GM10266 (cell line): ENCODE measurements at regions not wholly inside any gene's neighbourhood (a gene's known extent, or its start where the extent isn't known, plus 50 kb on each side); places are given as distances from the start of the nearest gene placed in this dataset.

Source experiments
- DNase-seq: peaks from one replicate; pipeline ENCODE4 v3.0.0; 2012; ENCODE audit errors: extremely low spot score
- TF ChIP-seq, protein P1 (sequence below): IDR thresholded peaks from 2 replicates; pipeline ENCODE4 v1.5.1; 2012; ENCODE audit warnings: mild to moderate bottlenecking, low read depth; ENCODE audit not compliant: control insufficient read depth, insufficient read depth; ENCODE audit errors: missing control alignments

DNA sequence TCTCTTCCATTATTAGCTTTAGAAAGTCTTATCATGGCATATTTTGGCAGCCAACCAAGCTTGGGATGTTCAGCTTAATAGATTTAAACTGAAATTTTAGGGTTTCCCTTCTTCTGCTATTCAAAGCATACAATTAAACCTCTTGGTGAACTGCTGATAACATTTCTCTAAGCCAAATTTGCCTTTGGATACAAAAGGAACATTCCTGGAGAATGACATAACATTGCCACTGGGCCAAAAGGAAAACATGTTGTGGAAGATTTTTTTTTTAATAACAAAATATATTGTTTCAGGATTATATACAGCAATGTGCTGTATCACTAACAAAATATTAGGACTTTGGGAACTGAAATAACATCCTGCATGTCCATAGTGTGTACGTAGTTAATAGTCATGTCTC, 215.1 kb upstream of the TBX18 start:
- DNase-seq = no peak

DNA sequence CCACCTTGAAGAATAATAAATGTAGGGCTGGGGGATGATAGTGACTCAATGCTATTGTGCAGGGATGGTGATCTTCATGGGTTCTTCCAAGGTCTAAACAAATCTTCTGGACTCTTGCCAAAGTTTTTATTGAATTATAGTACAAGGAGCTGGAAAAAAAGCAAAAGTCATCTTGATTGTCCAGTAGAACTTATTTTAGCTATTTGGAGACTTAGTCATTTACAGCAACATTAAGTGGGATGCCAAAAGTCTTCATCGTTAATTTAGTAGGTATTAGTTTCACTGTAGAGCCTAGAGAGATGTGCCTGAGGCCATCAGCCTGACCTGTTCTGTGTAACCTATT, 212.9 kb upstream of the TBX18 start:
- DNase-seq = no peak

More for the DNA sequence above, 215.1 kb upstream of the TBX18 start:
- TF ChIP-seq, protein P1, sequence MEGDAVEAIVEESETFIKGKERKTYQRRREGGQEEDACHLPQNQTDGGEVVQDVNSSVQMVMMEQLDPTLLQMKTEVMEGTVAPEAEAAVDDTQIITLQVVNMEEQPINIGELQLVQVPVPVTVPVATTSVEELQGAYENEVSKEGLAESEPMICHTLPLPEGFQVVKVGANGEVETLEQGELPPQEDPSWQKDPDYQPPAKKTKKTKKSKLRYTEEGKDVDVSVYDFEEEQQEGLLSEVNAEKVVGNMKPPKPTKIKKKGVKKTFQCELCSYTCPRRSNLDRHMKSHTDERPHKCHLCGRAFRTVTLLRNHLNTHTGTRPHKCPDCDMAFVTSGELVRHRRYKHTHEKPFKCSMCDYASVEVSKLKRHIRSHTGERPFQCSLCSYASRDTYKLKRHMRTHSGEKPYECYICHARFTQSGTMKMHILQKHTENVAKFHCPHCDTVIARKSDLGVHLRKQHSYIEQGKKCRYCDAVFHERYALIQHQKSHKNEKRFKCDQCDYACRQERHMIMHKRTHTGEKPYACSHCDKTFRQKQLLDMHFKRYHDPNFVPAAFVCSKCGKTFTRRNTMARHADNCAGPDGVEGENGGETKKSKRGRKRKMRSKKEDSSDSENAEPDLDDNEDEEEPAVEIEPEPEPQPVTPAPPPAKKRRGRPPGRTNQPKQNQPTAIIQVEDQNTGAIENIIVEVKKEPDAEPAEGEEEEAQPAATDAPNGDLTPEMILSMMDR = no peak

DNA sequence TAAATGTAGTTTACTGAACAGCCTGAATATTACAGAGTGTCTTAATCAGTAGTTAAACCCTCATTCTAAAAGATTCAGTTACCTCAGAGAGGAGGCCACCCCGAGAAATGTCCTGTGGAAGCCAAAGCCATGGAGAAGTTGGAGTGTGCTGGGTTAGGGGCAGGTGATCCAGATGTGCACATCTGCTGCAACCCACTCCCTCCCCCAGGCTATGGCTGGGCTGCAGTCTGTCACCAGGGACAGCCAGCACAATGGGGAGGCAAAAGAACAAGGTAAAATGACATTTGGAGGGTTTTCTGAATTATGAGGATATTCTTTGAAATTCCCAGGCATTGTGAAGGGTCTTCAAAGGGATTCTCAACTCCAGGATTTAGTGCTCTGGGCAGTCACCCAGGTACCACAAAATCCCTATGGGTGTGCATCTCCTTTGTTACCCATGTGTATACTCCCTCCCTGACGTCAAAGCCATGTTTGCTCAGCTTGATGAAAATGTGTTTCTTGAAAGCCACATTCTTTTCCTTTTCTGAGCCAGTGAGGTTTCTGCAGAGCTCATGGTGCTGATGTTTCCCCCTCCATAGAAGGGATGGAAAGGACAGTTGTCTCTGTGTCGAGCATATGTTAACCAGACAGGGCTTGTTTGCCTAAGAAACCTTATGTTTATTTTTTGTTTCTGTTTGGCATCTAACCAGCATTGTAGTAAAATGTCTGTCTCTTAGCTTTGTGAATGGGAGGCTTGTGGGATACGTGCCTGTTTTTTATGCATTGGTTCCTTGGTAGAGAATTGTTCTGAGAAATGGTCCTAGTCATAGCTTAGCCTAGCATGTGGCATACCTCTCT, 212.3 kb upstream of the TBX18 start:
- TF ChIP-seq, protein P1 = no peak
- DNase-seq = no peak

More for the DNA sequence above, 212.9 kb upstream of the TBX18 start:
- TF ChIP-seq, protein P1 = no peak

GRCh38 chr6:84975316-84975715, 210.9 kb upstream of the TBX18 start:
- no peak for DNase-seq
- TF ChIP-seq, protein P1 = no peak

DNA sequence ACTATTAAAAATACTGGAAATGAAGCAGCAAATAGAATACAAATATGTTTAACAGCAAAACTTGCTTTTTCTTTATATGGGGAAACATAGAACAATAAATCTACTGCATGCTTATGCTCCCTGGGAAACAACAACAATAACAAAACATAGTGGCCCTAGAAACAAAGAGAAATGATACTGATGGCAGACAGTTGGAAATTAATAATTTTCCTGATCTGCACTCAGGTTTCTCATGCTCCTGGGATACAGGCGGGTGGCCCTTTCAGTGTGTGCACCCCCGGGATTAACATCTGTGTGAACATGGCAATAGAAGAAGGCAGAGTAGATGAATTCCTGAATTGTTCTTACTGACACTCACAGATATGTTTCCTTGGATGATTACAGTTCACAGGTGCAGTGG, 209.2 kb upstream of the TBX18 start:
- TF ChIP-seq, protein P1 = no peak
- DNase-seq = no peak

- TF ChIP-seq, protein P1 = no peak
- DNase-seq = no peak
Measured at GRCh38 chr6:84967965-84968364, 203.6 kb upstream of the TBX18 start.

- DNase-seq = no peak
- TF ChIP-seq, protein P1 = no peak
Measured at GRCh38 chr6:84967389-84967788, 203.0 kb upstream of the TBX18 start.
